ENCODE measurements at regions not wholly inside any gene's neighbourhood (a gene's known extent, or its start where the extent isn't known, plus 50 kb on each side); places are given as distances from the start of the nearest gene placed in this dataset.

DNA sequence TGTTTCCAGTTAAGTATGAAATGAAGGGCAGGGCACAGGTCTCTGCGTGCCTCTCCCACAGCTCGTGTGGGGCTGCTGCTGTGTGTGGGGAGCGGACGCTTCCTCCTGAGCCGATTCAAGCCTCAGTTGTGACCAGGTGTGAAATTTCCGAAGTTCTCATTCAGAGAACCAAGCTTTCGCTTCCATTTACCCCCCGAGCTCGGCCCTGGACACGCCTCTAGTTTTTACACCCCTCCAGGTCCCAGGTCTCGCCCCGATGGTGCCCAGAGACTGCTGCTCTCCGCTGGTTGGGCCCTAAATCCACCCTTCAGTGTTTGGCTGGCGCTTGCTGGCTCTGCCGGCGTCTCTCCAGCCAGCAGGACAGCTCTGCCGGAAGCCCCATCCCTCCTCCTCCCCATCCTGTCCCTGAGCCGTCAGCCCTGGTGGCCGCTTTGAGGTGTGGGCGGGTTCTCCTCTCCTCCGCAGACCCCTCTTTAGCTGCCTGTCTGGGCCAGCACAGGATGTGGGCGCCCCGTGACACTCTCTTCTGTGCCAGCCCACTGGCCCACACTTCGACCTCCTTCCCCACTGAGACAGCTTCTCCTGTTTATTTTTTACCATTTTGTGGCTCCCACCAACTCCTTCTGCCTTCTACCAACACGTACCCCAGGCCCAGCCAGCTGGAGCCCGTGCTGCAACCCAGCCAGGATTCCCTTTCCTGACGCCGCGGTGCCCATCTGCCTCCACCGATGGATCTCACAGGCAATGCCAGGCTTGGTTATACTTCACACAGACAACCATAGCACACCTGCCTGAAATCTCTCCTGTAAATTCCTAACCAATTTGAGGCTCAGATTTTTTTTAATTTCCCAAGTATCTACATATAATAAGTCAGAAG is 142.8 kb downstream of the DLL1 start:
- no peak for TF ChIP-seq YY1 (IDR thresholded peaks at IDR 0.05; ENCODE audit: insufficient read depth, insufficient read length)
- no peak for TF ChIP-seq ZNF274 (IDR thresholded peaks at IDR 0.05; ENCODE audit: low read depth, low read length)
- TF ChIP-seq SUZ12 (IDR thresholded peaks at IDR 0.05; ENCODE audit: extremely low read depth, insufficient read depth, insufficient read length) = no peak

Measured in NT2/D1 (cell line).